Esophagus squamous epithelium (tissue), 5 donors: ENCODE measurements at regions not wholly inside any gene's neighbourhood (a gene's known extent, or its start where the extent isn't known, plus 50 kb on each side); places are given as distances from the start of the nearest gene placed in this dataset.
"Not testable (repeated sequence)": the region's sequence is repeated elsewhere in the genome, so short reads cannot be mapped to it uniquely, and the experiment has no call there.

ENCODE experiments used
- DNase-seq: peaks from one replicate; lab custom pipeline; 2025; lab: John Stamatoyannopoulos, UW
- H3K27ac ChIP-seq, 4 donors: fragments of 200-600 bp; sonication (generic); one replicate each; pipeline ENCODE4 v1.5.1; 2016 to 2019; ENCODE audit warnings: mild to moderate bottlenecking in 1 of 4
- H3K27me3 ChIP-seq, 4 donors: fragments of 200-600 bp; sonication (generic); 1 replicate in 3 of 4; 2 replicates in 1 of 4; pipeline versions ENCODE4 v1.5.1 to v1.6.0; 2017 to 2021; ENCODE audit warnings: antibody characterized with exemption in 1 of 4
- H3K36me3 ChIP-seq, 3 donors: fragments of 200-600 bp; sonication (generic); one replicate each; pipeline ENCODE4 v1.5.1; 2016 to 2019
- H3K4me1 ChIP-seq, 3 donors: fragments of 200-600 bp; sonication (generic); one replicate each; pipeline ENCODE4 v1.5.1; 2017 to 2019
- H3K4me3 ChIP-seq, 4 donors: fragments of 200-600 bp; sonication (generic); 1 replicate in 3 of 4; 2 replicates in 1 of 4; pipeline ENCODE4 v1.5.1; 2016 to 2019; ENCODE audit warnings: mild to moderate bottlenecking in 2 of 4, moderate library complexity in 1 of 4
- H3K9me3 ChIP-seq, 3 donors: fragments of 200-600 bp; sonication (generic); one replicate each; pipeline ENCODE4 v1.5.1; 2016 to 2019
- CTCF ChIP-seq, 6 experiments: fragments of 450-650 bp in 4 of 6; fragments of 200-600 bp in 2 of 6; sonication (generic) in 2 of 6; IDR thresholded peaks; one replicate each; pipeline ENCODE4 v1.5.1; 2016 to 2019; ENCODE audit warnings: antibody characterized with exemption in 6 of 6, mild to moderate bottlenecking in 4 of 6, moderate library complexity in 4 of 6
- POLR2A ChIP-seq, 4 donors: fragments of 450-650 bp; IDR thresholded peaks; one replicate each; pipeline ENCODE4 v1.6.1; 2017; ENCODE audit warnings: antibody characterized with exemption in 4 of 4, mild to moderate bottlenecking in 4 of 4, moderate library complexity in 3 of 4
- whole genome bisulfite sequencing, 2 donors: methylation state at CpG; one replicate each; pipeline ENCODE4 v1.1.5; 2018; 5-methylcytosine and 5-hydroxymethylcytosine counted together
- intact Hi-C: fragments of 100-400 bp; cut with DNase I; formaldehyde crosslinking; loops from one replicate; pipeline ENCODE4 v1.15.0; 2022
- donor health status: DM: yes; HTN: yes; CAD: no.

- H3K4me3 ChIP-seq = no peak overlapping the region
- no peaks in the 10 kb centered on the region for H3K36me3 ChIP-seq
- TF ChIP-seq POLR2A (IDR thresholded peaks at IDR 0.05) (no peak), CTCF (IDR thresholded peaks at IDR 0.05) (no peak)
- WGBS, 2 donors = 63 to 100% methylated on average over 1 of the region's 1 CpG
- H3K4me1 ChIP-seq = no peaks in the 10 kb centered on the region
- intact Hi-C loops = no loop called here
- no peaks in the 10 kb centered on the region for H3K9me3 ChIP-seq
- H3K27me3 ChIP-seq = no peaks in the 10 kb centered on the region
- no peak for DNase-seq
- no peak overlapping the region for H3K27ac ChIP-seq
Observed at GRCh38 chr9:19896161-19896560, 107.3 kb upstream of the SLC24A2 start.

DNA sequence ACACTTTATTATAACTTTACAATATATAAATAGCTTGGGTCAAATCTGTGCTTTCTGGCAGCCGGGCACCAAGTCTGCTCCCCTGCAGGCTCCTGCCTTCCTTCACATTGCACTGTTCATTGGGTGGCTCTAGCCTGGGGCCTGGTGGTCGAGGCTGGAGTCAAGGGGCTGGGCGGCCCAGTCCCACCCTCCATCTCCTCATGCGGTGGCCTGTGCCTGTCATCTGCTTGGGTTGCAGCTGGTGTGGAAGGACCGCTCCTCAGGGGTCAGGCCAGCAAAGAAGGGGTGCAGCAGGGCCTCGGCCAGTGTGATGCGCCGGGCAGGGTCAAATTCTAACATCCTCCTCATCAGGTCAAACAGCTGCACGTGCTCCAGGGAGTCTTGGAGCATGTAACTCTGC, 106.7 kb upstream of the SLC24A2 start:
- DNase-seq, H3K4me1 ChIP-seq, intact Hi-C loops, H3K36me3 ChIP-seq, H3K4me3 ChIP-seq, H3K27me3 ChIP-seq, H3K9me3 ChIP-seq, H3K27ac ChIP-seq: not testable (repeated sequence)
- WGBS, 2 donors = 44 to 88% methylated on average over 1 of the region's 9 CpGs

GRCh38 chr9:19895006-19895405, 106.2 kb upstream of the SLC24A2 start:
- DNase-seq = no peak
- no peaks in the 10 kb centered on the region for H3K9me3 ChIP-seq
- TF ChIP-seq CTCF (IDR thresholded peaks at IDR 0.05) = no peak
- TF ChIP-seq POLR2A (IDR thresholded peaks at IDR 0.05) = no peak
- no peak overlapping the region for H3K27ac ChIP-seq
- intact Hi-C loops = no loop called here
- H3K4me1 ChIP-seq = no peaks in the 10 kb centered on the region
- WGBS, 2 donors = 24 to 31% methylated on average over 3 of the region's 3 CpGs
- no peaks in the 10 kb centered on the region for H3K36me3 ChIP-seq
- no peak overlapping the region for H3K4me3 ChIP-seq
- no peaks in the 10 kb centered on the region for H3K27me3 ChIP-seq

DNA sequence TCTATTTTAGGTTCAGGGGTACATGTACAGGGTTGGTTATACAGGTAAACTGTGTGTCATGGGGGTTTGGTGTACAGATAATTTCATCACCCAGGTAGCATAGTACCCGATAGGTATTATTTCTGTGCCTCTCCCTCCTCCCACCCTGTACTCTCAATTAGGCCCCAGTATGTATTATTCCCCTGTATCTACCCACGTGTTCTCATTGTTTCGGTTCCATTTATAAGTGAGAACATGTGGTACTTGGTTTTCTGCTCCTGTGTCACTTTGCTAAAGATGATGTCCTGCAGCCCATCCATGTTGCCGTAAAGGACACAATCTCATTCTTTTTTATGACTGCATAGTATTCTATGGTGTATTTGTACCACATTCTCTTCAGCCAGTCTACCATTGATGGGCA, 96.8 kb upstream of the SLC24A2 start:
- H3K27me3 ChIP-seq = no peaks in the 10 kb centered on the region
- DNase-seq = no peak
- H3K4me1 ChIP-seq = no peaks in the 10 kb centered on the region
- H3K9me3 ChIP-seq = no peaks in the 10 kb centered on the region
- no peak overlapping the region for H3K4me3 ChIP-seq
- 83 to 91% methylated on average over 4 of the region's 4 CpGs for WGBS, 2 donors
- intact Hi-C loops = no loop called here
- no peak overlapping the region for H3K27ac ChIP-seq
- TF ChIP-seq CTCF (IDR thresholded peaks at IDR 0.05) (no peak), POLR2A (IDR thresholded peaks at IDR 0.05) (no peak)
- H3K36me3 ChIP-seq = no peaks in the 10 kb centered on the region

DNA sequence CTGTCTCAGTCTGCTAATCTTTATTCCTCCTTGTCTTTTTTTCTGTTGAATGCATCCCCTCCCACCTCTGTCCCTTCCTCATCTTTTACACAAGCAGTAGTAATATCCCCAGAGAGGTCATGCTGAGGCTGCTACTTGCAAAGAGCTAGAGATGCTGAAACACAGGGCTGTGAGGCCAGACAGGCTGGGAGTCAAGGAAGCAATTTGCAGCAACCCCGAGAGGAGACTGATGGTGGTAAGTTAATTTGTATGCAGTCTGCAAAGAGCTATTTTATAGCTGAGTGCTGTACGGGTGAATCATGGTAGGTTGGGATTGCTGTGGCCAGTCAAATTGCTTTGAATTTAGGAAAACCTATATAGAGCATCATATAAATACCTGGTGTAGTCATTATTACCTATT, 90.2 kb upstream of the SLC24A2 start:
- WGBS, 2 donors = 37 to 73% methylated on average over 2 of the region's 2 CpGs
- no peak for DNase-seq
- Histone ChIP-seq H3K9me3 (no peaks in the 10 kb centered on the region), H3K4me3 (no peak overlapping the region), H3K36me3 (no peaks in the 10 kb centered on the region), H3K27me3 (no peaks in the 10 kb centered on the region), H3K27ac (no peak overlapping the region), H3K4me1 (no peaks in the 10 kb centered on the region)
- TF ChIP-seq POLR2A (IDR thresholded peaks at IDR 0.05) = no peak
- TF ChIP-seq CTCF (IDR thresholded peaks at IDR 0.05) = no peak
- intact Hi-C loops = no loop called here
